ENCODE measurements at regions not wholly inside any gene's neighbourhood (a gene's known extent, or its start where the extent isn't known, plus 50 kb on each side); places are given as distances from the start of the nearest gene placed in this dataset.
A peak's percentile ranks its signal among the peaks of the same experiment; 100 is the strongest.
"Not testable (repeated sequence)": the region's sequence is repeated elsewhere in the genome, so short reads cannot be mapped to it uniquely, and the experiment has no call there.

GRCh38 chr15:30760633-30761032, 134.7 kb downstream of the ARHGAP11B start:
- not testable (repeated sequence) for DNase-seq (ENCODE audit: low spot score)

- DNase-seq (ENCODE audit: low spot score), result not testable (repeated sequence)
Measured at GRCh38 chr15:30761365-30761764, 135.4 kb downstream of the ARHGAP11B start.

GRCh38 chr15:30769390-30770124, 134.2 kb upstream of the FAN1 start:
- DNase-seq (ENCODE audit: low spot score), result not testable (repeated sequence)

DNA sequence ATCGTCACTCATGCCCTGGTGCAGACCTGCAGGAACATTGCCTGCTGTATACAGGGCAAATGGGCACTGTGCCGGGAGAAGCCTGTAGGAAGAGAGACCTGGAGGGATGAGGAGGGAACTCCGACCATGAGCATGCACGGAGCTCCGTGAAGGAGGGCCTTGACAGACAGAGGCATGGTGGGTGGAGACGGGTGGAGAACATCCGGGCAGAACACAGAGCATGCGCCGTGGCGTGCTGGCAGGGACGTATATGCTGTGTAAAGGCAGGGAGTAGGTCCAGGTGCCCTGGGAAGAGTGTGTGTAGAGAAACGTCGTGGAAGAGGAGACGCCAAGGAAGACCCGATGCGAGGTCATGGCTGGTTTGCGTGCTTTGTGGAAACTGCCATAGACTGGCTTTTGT, 133.0 kb upstream of the FAN1 start:
- DNase-seq (ENCODE audit: low spot score), result no peak

- no peak for DNase-seq (ENCODE audit: low spot score)
Measured at GRCh38 chr15:30783019-30783418, 120.7 kb upstream of the FAN1 start.

DNA sequence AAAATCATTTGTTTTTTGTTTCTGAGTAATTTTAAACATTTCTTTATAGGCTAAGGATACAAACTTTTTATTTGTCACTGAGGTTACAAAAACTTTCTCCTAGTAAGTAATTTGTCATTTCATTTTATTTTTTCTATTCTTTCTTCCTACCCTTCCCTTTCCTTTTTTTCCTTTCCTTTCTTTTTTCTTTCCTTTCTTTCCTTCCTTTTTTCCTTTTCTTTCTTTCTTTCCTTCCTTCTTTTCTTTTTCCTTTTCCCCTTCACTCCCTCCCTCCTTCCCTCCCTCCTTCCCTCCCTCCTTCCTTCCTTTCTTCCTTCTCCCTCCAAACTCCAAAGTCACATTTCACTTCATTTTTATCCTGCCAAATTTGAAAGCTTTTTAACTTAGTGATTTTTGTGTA, 115.1 kb upstream of the FAN1 start:
- no peak for DNase-seq (ENCODE audit: low spot score)

- no peak for DNase-seq (ENCODE audit: low spot score)
Measured at GRCh38 chr15:30791239-30792175, 112.2 kb upstream of the FAN1 start.

- not testable (repeated sequence) for DNase-seq (ENCODE audit: low spot score)
Measured at GRCh38 chr15:30792843-30793242, 110.9 kb upstream of the FAN1 start.

DNA sequence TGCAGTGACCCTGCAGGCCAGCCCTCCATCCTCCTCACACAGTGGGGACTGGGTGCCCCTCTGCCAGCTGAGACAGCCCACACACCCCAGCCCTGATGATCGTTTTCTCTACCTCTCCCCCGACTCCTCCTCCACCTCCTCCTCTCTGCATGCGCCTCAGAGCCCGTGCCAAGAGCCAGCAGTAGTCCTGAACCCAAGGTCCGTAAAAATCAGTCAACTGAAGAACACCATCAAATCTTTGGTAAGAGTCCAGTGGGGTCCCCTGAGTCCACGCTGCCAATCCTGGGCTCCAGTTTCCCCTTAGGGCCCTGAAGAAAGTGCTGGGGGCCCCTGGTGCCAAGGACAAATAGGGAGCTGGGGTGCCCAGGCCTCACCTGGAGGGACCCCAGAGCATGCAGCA, 109.3 kb upstream of the FAN1 start:
- no peak for DNase-seq (ENCODE audit: low spot score)

DNA sequence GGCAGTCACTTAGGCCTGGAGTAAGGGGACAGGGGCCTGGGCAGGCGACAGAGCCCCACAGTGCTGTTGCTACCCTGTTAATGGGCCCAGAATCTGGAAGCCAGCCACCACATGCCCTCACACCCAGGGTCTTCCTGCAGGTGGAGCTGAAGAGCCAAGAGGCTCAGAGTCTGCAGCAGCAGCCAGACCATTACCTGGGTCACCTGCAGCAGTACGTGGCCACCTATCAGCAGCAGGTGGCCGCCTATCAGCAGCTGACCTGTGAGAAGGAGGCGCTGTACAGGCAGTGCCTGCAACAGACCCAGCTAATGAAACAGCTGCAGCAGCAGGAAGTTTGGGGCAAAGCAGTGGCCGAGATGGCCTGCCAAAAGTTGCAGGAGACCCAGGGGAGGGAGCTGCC, 104.2 kb upstream of the FAN1 start:
- not testable (repeated sequence) for DNase-seq (ENCODE audit: low spot score)

GRCh38 chr15:30801140-30801895, 102.4 kb upstream of the FAN1 start:
- DNase-seq (ENCODE audit: low spot score), result not testable (repeated sequence)

DNA sequence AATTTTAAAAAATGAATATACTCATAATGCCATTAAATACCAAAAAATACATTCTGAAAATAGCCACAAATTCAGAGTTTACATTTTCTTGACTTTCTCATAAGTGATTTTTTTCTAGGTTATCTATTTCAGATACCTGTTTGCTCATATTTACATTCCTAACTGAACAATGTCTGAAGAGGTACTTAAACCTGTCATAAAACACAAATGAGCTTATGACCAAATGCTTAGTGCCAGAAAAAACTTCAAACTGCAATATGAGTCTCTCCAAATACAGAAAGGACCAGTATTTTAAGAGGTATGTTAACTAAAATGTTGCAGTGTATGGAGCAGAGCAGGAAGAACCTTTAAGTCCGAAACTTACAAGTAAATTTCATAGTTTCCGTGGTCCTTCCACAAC, 101.7 kb upstream of the FAN1 start:
- not testable (repeated sequence) for DNase-seq (ENCODE audit: low spot score)

DNA sequence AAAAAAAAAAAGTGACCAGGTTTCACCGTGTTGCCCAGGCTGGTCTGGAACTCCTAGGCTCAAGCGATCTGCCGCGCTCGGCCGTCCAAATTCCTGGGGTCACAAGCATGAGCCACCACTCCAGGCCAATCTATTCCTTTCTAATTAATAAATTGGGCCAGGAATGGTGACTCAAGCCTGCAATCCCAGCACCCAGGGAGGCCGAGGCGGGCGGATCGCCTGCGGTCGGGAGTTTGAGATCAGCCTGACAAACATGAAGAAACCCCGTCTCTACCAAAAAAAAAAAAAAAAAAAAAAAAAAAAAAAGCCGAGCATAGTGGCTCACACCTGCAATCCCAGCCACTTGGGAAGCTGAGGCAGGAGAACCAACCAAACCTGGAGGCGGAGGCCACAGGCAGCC, 100.0 kb upstream of the FAN1 start:
- not testable (repeated sequence) for DNase-seq (ENCODE audit: low spot score)

GRCh38 chr15:30816430-30816829, 87.3 kb upstream of the FAN1 start:
- no peak for DNase-seq (ENCODE audit: low spot score)

DNA sequence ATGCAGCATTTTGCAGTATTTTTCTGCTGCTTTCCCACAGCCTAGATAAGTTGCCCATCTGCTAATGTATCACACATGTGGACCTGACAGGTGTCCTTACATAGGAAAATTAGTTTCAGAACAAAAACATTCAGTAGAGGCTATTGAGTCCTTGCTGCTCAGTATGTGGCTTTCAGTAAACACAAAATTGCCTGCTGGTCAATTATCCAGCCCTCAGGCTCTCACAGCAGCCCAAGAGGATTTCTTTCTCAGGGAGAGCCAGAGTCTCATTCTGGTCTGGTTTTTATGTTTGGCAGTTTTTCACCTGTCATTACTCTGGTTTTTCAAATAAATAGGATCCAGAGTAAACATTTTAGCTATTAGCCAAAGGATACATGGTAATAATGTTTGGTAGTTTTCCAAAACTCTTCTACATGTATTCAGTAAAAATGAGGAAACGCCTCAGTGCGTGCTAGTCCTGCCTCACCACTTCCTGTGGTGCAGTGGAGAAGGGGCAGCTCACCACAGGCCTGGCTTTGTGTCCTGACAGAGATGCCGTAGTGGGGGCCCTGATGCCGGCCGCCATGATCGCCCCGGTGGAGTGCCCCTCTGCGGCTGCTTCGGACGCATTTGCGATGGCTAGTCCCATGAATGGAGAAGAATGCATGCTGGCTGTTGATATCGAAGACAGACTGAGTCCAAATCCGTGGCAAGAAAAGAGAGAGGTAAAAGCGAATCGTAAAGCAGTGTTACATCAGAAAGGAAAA, 80.5 kb upstream of the FAN1 start:
- peak; percentile 21 for DNase-seq (ENCODE audit: low spot score)

- no peak for DNase-seq (ENCODE audit: low spot score)
Measured at GRCh38 chr15:30824518-30825195, 79.1 kb upstream of the FAN1 start.

DNA sequence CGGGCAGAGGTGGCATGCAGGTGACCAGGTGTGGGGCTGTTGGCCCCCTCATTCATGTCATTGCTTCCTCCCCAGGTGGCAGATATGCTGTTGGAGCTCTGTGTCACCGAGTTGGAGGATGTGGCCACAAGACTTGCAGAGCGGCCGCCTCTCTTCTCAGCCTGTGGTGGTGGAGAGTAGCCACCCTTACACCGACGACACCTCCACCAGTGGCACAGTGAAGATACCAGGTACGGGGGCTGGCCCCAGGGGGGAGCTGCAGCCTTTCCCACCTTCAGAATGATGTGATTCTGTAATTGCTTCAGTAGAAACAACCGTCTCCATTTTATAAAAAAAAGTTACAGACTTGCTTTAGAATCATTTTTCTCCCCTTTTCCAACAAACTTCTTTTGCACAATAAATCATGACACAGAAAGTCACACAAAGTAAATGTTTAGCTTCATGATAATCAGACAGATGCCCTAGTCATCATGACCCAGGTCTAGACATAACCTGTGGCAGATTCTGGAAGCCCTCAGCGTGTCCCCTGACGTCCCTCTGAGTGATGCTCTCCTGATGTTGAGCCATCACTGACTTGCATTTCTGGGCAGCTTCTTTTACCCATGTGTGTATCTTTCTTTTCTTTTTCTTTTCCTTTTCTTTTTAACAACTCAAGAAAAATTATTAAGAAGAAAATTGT, 76.0 kb upstream of the FAN1 start:
- no peak for DNase-seq (ENCODE audit: low spot score)

DNA sequence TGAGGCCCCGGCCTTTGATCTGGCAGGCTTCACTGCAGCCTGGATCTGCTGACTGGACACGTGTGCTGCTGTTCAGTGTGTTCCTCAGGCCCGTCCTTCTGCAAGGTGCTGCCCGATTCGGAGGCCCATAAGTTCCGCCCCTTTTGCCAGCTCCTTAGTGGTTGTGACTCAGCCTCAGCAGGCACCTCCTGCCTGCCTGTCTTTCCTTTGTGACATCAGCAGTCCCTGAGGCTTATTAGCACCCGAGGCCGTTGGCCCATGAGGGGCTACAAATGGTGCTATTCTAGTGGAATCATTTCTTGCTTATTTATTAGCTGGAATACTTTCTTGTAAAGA, 75.4 kb upstream of the FAN1 start:
- not testable (repeated sequence) for DNase-seq (ENCODE audit: low spot score)

DNA sequence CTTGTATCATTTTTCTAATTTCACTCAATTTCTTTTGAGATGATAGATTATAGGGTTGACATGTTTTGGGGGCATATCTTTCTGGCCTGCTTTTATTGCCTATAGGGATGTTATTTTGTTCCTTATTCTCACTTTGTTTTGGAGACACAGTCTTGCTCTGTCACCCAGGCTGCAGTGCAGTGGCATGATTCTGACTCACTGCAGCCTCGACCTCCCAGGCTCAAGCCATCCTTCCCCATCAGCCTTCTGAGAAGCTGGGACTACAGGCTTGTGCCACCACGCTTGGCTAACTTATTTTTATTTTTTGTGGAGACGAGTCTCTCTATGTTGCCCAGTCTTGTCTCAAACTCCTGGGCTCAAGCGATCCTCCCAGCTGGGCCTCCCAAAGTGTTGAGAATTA, 72.8 kb upstream of the FAN1 start:
- DNase-seq (ENCODE audit: low spot score), result no peak

GRCh38 chr15:30833379-30833778, 70.3 kb upstream of the FAN1 start:
- not testable (repeated sequence) for DNase-seq (ENCODE audit: low spot score)

- not testable (repeated sequence) for DNase-seq (ENCODE audit: low spot score)
Measured at GRCh38 chr15:30841639-30842038, 62.1 kb upstream of the FAN1 start.

Measured in pons (tissue), 1 donor.